Thyroid gland (tissue), 4 donors: ENCODE measurements at regions not wholly inside any gene's neighbourhood (a gene's known extent, or its start where the extent isn't known, plus 50 kb on each side); places are given as distances from the start of the nearest gene placed in this dataset.

ENCODE experiments used
- DNase-seq, 2 donors: peaks; one replicate each; pipeline ENCODE4 v3.0.0-alpha.2; 2019
- H3K27ac ChIP-seq, 3 donors: fragments of 200-600 bp; sonication (generic); 1 replicate in 2 of 3; 2 replicates in 1 of 3; pipeline ENCODE4 v1.5.1; 2016 to 2019; ENCODE audit warnings: mild to moderate bottlenecking in 1 of 3, moderate library complexity in 1 of 3
- H3K27me3 ChIP-seq: fragments of 200-600 bp; sonication (generic); one replicate; pipeline ENCODE4 v1.5.1; 2019
- H3K36me3 ChIP-seq, 2 donors: fragments of 200-600 bp; sonication (generic); one replicate each; pipeline ENCODE4 v1.5.1; 2016 to 2019
- H3K4me1 ChIP-seq, 2 donors: fragments of 200-600 bp; sonication (generic); one replicate each; pipeline ENCODE4 v1.5.1; 2017 to 2019
- H3K4me3 ChIP-seq, 3 donors: fragments of 200-600 bp; sonication (generic); replicated peaks in 1 of 3; 1 replicate in 2 of 3; 2 replicates in 1 of 3; pipeline ENCODE4 v1.5.1; 2016; ENCODE audit warnings: mild to moderate bottlenecking in 1 of 3
- H3K9me3 ChIP-seq: fragments of 200-600 bp; sonication (generic); one replicate; pipeline ENCODE4 v1.5.1; 2017
- POLR2A ChIP-seq, 2 donors: fragments of 450-650 bp; IDR thresholded peaks; one replicate each; pipeline ENCODE4 v1.6.1; 2017; ENCODE audit warnings: antibody characterized with exemption in 2 of 2, mild to moderate bottlenecking in 2 of 2, moderate library complexity in 1 of 2
- WGBS, 2 donors: methylation state at CpG; one replicate each; pipeline ENCODE4 v1.1.5; 2017; 5-methylcytosine and 5-hydroxymethylcytosine counted together
- intact Hi-C: fragments of 100-400 bp; cut with DNase I; formaldehyde crosslinking; loops from one replicate; pipeline ENCODE4 v1.15.1; 2023
- TF ChIP-seq, protein P1 (sequence below), 6 experiments: fragments of 200-600 bp in 3 of 6; fragments of 450-650 bp in 3 of 6; sonication (generic) in 3 of 6; IDR thresholded peaks; one replicate each; pipeline ENCODE4 v1.5.1; 2016 to 2019; ENCODE audit warnings: antibody characterized with exemption in 6 of 6, mild to moderate bottlenecking in 2 of 6, inconsistent platforms in 1 of 6, moderate library complexity in 1 of 6

DNA sequence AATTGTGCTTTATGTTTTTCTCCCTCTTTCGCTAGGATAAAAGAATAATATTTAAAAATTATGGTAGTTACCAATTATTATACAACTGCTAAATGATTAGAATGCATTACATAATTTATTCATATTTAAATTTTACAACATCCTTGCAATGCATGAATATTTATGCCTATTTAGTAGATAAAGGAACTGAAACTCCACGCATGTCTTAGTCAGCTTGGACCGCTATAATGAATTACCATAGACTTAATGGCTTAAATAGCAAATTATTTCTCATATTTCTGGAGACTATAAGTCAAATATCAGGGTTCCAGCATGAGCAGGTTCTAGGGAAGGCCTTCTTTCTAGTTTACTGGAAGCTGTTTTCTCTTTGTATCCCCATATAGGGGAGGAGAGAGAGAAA, 1555.4 kb upstream of the ADGRL3 start:
- Histone ChIP-seq H3K4me3 (no peak overlapping the region), H3K4me1 (no peaks in the 10 kb centered on the region), H3K27ac (no peak overlapping the region), H3K36me3 (no peaks in the 10 kb centered on the region), H3K9me3 (no peaks in the 10 kb centered on the region), H3K27me3 (no peaks in the 10 kb centered on the region)
- DNase-seq: no peak
- TF ChIP-seq POLR2A (IDR thresholded peaks at IDR 0.05): no peak
- intact Hi-C loops: no loop called here
- 91 to 94% methylated on average over 3 of the region's 3 CpGs for WGBS, 2 donors

DNA sequence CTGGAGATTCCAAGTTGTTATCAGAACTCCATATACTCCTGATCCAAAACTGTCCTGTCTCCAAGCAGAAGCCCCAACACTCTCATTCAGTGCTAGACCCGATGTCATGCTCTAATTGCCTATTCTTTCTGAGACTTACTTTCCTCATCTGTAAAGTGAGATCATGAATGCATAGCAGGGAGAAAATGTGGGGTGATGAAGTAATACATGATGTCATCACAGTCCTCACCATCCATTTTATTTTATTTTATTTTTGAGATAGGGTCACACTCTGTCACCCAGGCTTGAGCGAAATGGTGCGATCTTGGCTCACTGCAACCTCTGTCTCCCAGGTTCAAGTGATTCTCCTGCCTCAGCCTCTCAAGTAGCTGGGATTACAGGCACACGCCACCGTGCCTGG, 1554.0 kb upstream of the ADGRL3 start:
- Histone ChIP-seq H3K9me3 (no peaks in the 10 kb centered on the region), H3K36me3 (no peaks in the 10 kb centered on the region), H3K4me3 (no peak overlapping the region), H3K4me1 (no peaks in the 10 kb centered on the region), H3K27ac (no peak overlapping the region), H3K27me3 (no peaks in the 10 kb centered on the region)
- intact Hi-C loops: no loop called here
- DNase-seq: no peak
- TF ChIP-seq, protein P1, sequence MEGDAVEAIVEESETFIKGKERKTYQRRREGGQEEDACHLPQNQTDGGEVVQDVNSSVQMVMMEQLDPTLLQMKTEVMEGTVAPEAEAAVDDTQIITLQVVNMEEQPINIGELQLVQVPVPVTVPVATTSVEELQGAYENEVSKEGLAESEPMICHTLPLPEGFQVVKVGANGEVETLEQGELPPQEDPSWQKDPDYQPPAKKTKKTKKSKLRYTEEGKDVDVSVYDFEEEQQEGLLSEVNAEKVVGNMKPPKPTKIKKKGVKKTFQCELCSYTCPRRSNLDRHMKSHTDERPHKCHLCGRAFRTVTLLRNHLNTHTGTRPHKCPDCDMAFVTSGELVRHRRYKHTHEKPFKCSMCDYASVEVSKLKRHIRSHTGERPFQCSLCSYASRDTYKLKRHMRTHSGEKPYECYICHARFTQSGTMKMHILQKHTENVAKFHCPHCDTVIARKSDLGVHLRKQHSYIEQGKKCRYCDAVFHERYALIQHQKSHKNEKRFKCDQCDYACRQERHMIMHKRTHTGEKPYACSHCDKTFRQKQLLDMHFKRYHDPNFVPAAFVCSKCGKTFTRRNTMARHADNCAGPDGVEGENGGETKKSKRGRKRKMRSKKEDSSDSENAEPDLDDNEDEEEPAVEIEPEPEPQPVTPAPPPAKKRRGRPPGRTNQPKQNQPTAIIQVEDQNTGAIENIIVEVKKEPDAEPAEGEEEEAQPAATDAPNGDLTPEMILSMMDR (IDR thresholded peaks at IDR 0.05): no peak
- no peak for TF ChIP-seq POLR2A (IDR thresholded peaks at IDR 0.05)
- WGBS, 2 donors: 93 to 95% methylated on average over 5 of the region's 5 CpGs

DNA sequence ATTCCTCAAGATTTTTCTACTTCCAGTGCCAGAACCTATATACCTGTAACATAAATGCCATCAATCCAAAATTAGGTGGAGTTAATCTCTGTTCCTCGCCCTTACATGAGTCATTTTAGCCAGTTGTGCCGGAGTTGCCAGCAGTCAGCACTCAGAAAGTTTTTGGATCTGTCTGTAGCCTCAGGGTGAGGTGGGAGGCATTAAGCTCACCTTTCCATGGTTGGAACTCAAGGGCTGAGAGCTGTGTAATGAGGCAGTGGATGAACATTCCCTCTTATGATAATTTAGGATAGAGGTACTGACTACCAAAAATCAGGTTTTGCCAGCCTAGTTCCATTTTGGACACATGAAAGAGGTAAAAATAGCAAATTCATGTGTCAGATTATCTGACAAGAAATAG, 1553.1 kb upstream of the ADGRL3 start:
- TF ChIP-seq POLR2A (IDR thresholded peaks at IDR 0.05): no peak
- TF ChIP-seq, protein P1 (IDR thresholded peaks at IDR 0.05): no peak
- H3K36me3 ChIP-seq: no peaks in the 10 kb centered on the region
- WGBS, 2 donors: 83% methylated on average over 2 of the region's 2 CpGs
- H3K4me1 ChIP-seq: no peaks in the 10 kb centered on the region
- no peak for DNase-seq
- intact Hi-C loops: no loop called here
- H3K27me3 ChIP-seq: no peaks in the 10 kb centered on the region
- H3K9me3 ChIP-seq: no peaks in the 10 kb centered on the region
- H3K27ac ChIP-seq: no peak overlapping the region
- H3K4me3 ChIP-seq: no peak overlapping the region

GRCh38 chr4:59647500-59647899, 1552.6 kb upstream of the ADGRL3 start:
- no peak overlapping the region for H3K27ac ChIP-seq
- no peaks in the 10 kb centered on the region for H3K4me1 ChIP-seq
- H3K4me3 ChIP-seq: no peak overlapping the region
- no peaks in the 10 kb centered on the region for H3K36me3 ChIP-seq
- no peaks in the 10 kb centered on the region for H3K9me3 ChIP-seq
- intact Hi-C loops: no loop called here
- DNase-seq: no peak
- no peak for TF ChIP-seq POLR2A (IDR thresholded peaks at IDR 0.05)
- TF ChIP-seq, protein P1 (IDR thresholded peaks at IDR 0.05): no peak
- H3K27me3 ChIP-seq: no peaks in the 10 kb centered on the region

- Histone ChIP-seq H3K27ac (no peak overlapping the region), H3K27me3 (no peaks in the 10 kb centered on the region), H3K4me1 (no peaks in the 10 kb centered on the region), H3K36me3 (no peaks in the 10 kb centered on the region), H3K4me3 (no peak overlapping the region), H3K9me3 (no peaks in the 10 kb centered on the region)
- WGBS, 2 donors: 81 to 88% methylated on average over 3 of the region's 3 CpGs
- no peak for TF ChIP-seq POLR2A (IDR thresholded peaks at IDR 0.05)
- TF ChIP-seq, protein P1 (IDR thresholded peaks at IDR 0.05): no peak
- DNase-seq: no peak
- intact Hi-C loops: no loop called here
Observed at GRCh38 chr4:59650861-59651260, 1549.3 kb upstream of the ADGRL3 start.

DNA sequence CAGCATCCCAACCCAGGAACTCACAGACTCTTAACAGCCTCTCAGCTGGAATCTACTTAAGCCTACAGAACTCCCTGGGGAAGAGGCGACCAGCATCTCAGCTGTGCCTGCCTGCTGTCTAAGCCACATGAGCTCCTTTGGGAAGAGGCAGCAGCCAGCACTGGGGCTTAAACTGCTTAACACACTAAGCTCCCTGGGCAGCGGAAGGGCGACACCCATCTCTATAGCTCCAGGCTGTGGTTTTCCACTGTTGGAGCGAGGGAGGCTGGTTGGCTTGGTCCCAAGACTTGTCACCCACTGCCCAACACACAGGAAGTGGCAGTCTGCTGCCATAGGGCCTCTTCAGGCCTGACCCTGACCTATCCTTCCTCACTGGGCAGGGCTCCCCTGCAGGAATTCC, 1544.1 kb upstream of the ADGRL3 start:
- 89% methylated on average over 4 of the region's 4 CpGs; no CpG with 5 or more reads in 1 of the 2 donors for WGBS, 2 donors
- Histone ChIP-seq H3K36me3 (no peaks in the 10 kb centered on the region), H3K27ac (no peak overlapping the region), H3K9me3 (no peaks in the 10 kb centered on the region), H3K4me1 (no peaks in the 10 kb centered on the region), H3K27me3 (no peaks in the 10 kb centered on the region), H3K4me3 (no peak overlapping the region)
- TF ChIP-seq, protein P1 (IDR thresholded peaks at IDR 0.05): no peak
- TF ChIP-seq POLR2A (IDR thresholded peaks at IDR 0.05): no peak
- DNase-seq: no peak
- intact Hi-C loops: no loop called here
